Gastroesophageal sphincter (tissue), 4 donors: ENCODE measurements at regions not wholly inside any gene's neighbourhood (a gene's known extent, or its start where the extent isn't known, plus 50 kb on each side); places are given as distances from the start of the nearest gene placed in this dataset.

Experiments used
- ATAC-seq: fragments of 150-250 bp; one replicate; pipeline ENCODE4 v1.9.1; 2016; ENCODE audit warnings: mild to moderate bottlenecking, moderate library complexity
- H3K27ac ChIP-seq, 4 donors: fragments of 200-600 bp; sonication (generic) in 3 of 4; 1 replicate in 3 of 4; 2 replicates in 1 of 4; pipeline ENCODE4 v1.5.1; 2016 to 2019
- H3K27me3 ChIP-seq: fragments of 200-600 bp; sonication (generic); one replicate; pipeline ENCODE4 v1.5.1; 2019
- H3K36me3 ChIP-seq, 2 donors: fragments of 200-600 bp; sonication (generic); one replicate each; pipeline ENCODE4 v1.5.1; 2019; ENCODE audit warnings: control low read depth in 1 of 2
- H3K4me1 ChIP-seq, 3 donors: fragments of 200-600 bp; sonication (generic); 1 replicate in 2 of 3; 2 replicates in 1 of 3; pipeline ENCODE4 v1.5.1; 2016 to 2019; ENCODE audit warnings: control low read depth in 2 of 3
- H3K4me3 ChIP-seq, 2 donors: fragments of 200-600 bp; sonication (generic); one replicate each; pipeline ENCODE4 v1.5.1; 2019; ENCODE audit warnings: mild to moderate bottlenecking in 1 of 2, moderate library complexity in 1 of 2
- H3K9me3 ChIP-seq, 3 donors: fragments of 200-600 bp; sonication (generic); one replicate each; pipeline ENCODE4 v1.5.1; 2017 to 2019; ENCODE audit warnings: control low read depth in 2 of 3
- EP300 ChIP-seq: sonication (generic); formaldehyde crosslinking; IDR thresholded peaks from one replicate; pipeline ENCODE4 v1.6.1; 2017; ENCODE audit warnings: antibody characterized with exemption, mild to moderate bottlenecking
- POLR2A ChIP-seq, 2 donors: fragments of 450-650 bp; IDR thresholded peaks; one replicate each; pipeline ENCODE4 v1.6.1; 2017; ENCODE audit warnings: antibody characterized with exemption in 2 of 2, mild to moderate bottlenecking in 2 of 2, moderate library complexity in 1 of 2
- POLR2AphosphoS5 ChIP-seq: sonication (generic); formaldehyde crosslinking; IDR thresholded peaks from one replicate; pipeline ENCODE4 v1.6.1; 2017; ENCODE audit warnings: antibody characterized with exemption
- whole genome bisulfite sequencing, 2 donors: methylation state at CpG; one replicate each; pipeline ENCODE4 v1.1.5; 2018; ENCODE audit warnings: low coverage in 1 of 2; 5-methylcytosine and 5-hydroxymethylcytosine counted together
- TF ChIP-seq, protein P1 (sequence below), 4 experiments: fragments of 200-600 bp in 2 of 4; fragments of 450-650 bp in 2 of 4; sonication (generic) in 1 of 4; IDR thresholded peaks; one replicate each; pipeline ENCODE4 v1.5.1; 2017 to 2019; ENCODE audit warnings: antibody characterized with exemption in 4 of 4, mild to moderate bottlenecking in 2 of 4, moderate library complexity in 2 of 4

DNA sequence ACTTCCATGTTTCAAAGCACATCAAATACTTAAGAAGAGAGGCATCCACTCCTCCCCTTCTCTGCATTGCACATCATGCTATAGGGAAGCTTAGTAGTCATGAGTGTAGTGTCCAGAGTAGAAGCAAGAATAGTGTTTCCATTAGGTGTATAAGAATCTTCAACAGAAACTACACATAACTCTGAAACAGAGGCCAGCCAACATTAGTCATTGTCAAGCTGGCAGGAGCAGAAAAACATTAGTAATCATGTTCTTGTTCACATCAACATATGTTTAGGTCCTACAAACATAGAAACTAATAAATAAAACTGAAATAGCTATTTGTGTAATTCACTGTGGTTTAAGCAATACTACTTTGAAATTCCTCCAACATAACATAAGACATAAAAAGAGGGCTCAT lies 370.2 kb downstream of the PPP1R3A start:
- Histone ChIP-seq H3K4me1 (no peaks in the 10 kb centered on the region), H3K27ac (no peak overlapping the region), H3K27me3 (no peaks in the 10 kb centered on the region), H3K4me3 (no peak overlapping the region), H3K36me3 (no peaks in the 10 kb centered on the region), H3K9me3 (no peaks in the 10 kb centered on the region)
- no peak for ATAC-seq
- no peak for TF ChIP-seq POLR2A (IDR thresholded peaks at IDR 0.05)
- TF ChIP-seq EP300: no peak
- no peak for TF ChIP-seq POLR2AphosphoS5
- TF ChIP-seq, protein P1, sequence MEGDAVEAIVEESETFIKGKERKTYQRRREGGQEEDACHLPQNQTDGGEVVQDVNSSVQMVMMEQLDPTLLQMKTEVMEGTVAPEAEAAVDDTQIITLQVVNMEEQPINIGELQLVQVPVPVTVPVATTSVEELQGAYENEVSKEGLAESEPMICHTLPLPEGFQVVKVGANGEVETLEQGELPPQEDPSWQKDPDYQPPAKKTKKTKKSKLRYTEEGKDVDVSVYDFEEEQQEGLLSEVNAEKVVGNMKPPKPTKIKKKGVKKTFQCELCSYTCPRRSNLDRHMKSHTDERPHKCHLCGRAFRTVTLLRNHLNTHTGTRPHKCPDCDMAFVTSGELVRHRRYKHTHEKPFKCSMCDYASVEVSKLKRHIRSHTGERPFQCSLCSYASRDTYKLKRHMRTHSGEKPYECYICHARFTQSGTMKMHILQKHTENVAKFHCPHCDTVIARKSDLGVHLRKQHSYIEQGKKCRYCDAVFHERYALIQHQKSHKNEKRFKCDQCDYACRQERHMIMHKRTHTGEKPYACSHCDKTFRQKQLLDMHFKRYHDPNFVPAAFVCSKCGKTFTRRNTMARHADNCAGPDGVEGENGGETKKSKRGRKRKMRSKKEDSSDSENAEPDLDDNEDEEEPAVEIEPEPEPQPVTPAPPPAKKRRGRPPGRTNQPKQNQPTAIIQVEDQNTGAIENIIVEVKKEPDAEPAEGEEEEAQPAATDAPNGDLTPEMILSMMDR (IDR thresholded peaks at IDR 0.05): no peak

DNA sequence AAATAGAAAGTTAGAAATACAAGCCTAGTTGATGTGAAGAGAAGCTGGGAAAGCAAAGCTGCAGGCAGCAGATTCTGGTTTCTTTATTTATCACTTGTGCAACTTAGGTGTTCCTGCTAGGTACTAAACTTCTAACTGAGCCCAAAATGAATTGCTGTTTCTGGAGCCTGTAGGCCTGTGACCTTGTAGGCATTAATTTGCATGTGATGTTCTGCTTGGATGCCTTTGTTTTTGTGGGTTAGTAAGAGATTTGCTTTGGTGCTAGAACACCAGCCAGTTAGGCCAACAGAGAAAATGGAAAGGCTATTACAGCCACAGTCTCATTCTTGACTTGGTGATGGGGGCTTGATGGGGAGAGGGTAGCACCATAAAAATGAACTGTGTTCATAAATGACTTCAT lies 370.7 kb downstream of the PPP1R3A start:
- Histone ChIP-seq H3K9me3 (no peaks in the 10 kb centered on the region), H3K36me3 (no peaks in the 10 kb centered on the region), H3K27ac (no peak overlapping the region), H3K4me3 (no peak overlapping the region), H3K27me3 (no peaks in the 10 kb centered on the region), H3K4me1 (no peaks in the 10 kb centered on the region)
- TF ChIP-seq POLR2A (IDR thresholded peaks at IDR 0.05) (no peak), EP300 (no peak), POLR2AphosphoS5 (no peak)
- TF ChIP-seq, protein P1 (IDR thresholded peaks at IDR 0.05): no peak
- no peak for ATAC-seq

DNA sequence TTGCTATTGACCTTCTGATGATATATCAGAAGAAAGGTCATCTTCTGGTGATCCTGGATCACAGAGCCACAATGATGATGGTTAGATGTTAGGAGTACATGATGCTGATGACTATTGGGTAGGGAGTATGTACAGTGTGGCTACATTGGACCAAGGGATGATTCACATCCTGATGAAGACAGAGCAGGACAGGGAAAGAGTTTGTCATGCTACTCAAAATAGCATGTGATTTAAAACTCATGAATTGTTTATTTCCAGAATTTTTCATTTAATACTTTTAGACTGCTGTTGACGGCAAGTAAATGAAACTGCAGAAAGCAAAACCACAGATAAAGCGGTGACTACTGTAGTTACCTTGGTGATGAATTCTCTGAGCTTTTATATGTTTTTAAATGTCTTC lies 397.3 kb downstream of the PPP1R3A start:
- WGBS, 2 donors: 79 to 96% methylated on average over 2 of the region's 2 CpGs
- H3K4me3 ChIP-seq: no peak overlapping the region

DNA sequence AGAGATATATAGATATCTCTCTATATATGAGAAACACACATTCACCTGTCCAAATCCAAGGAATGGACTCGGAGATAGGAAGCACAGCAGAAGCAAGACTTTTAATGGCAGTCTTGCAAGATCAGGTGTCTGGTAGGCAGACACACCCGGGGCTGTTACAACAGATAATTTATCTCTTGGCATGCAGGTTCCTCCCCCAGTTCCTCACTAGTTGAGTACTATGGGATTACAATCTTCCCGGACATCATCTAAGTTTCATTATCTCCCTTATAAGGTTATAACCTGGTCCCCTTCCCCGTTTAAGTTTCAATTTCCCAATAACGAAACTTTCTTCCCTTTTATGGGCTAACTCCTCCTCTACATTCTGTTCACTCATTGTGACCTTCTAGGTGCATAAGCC lies 399.3 kb downstream of the PPP1R3A start:
- no peaks in the 10 kb centered on the region for H3K36me3 ChIP-seq
- H3K9me3 ChIP-seq: peaks cover 0 to 6% (median 0%) of the 10 kb centered on the region in 3 donors
- H3K27me3 ChIP-seq: no peaks in the 10 kb centered on the region
- no peak overlapping the region for H3K27ac ChIP-seq
- ATAC-seq: no peak
- no peaks in the 10 kb centered on the region for H3K4me1 ChIP-seq
- TF ChIP-seq POLR2A (IDR thresholded peaks at IDR 0.05) (no peak), POLR2AphosphoS5 (no peak), EP300 (no peak)
- TF ChIP-seq, protein P1 (IDR thresholded peaks at IDR 0.05): no peak
- no peak overlapping the region for H3K4me3 ChIP-seq
- WGBS, 2 donors: 71 to 86% methylated on average over 3 to 5 of the region's 5 CpGs

More for the DNA sequence above, 397.3 kb downstream of the PPP1R3A start:
- Histone ChIP-seq H3K4me1 (no peaks in the 10 kb centered on the region), H3K27ac (no peak overlapping the region), H3K9me3 (no peaks in the 10 kb centered on the region), H3K27me3 (no peaks in the 10 kb centered on the region), H3K36me3 (no peaks in the 10 kb centered on the region)
- TF ChIP-seq POLR2AphosphoS5 (no peak), POLR2A (IDR thresholded peaks at IDR 0.05) (no peak), EP300 (no peak)
- TF ChIP-seq, protein P1 (IDR thresholded peaks at IDR 0.05): no peak
- no peak for ATAC-seq

DNA sequence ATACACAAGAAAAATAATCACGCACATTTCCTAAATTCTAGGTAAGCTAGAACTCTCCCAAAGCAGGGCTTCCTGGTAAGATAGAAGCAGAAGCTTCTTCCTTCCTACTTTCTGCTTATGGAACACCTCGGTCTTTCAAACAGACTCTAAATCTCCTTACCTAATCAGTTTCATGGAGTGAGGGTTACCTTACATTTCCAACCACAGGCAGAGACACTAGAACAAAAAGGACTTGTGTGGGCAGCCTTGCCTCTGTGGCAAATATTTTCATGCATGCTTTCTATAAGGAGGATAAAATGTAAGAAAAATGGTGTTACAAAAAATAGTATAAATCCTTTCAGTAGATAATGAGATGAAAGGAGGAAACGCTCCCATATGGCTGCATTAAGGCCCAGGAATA lies 386.3 kb upstream of the SMIM30 start:
- H3K9me3 ChIP-seq: no peaks in the 10 kb centered on the region
- no peak for ATAC-seq
- no peaks in the 10 kb centered on the region for H3K27me3 ChIP-seq
- TF ChIP-seq POLR2AphosphoS5: no peak
- no peak for TF ChIP-seq POLR2A (IDR thresholded peaks at IDR 0.05)
- no peak for TF ChIP-seq EP300
- TF ChIP-seq, protein P1 (IDR thresholded peaks at IDR 0.05): no peak
- no peak overlapping the region for H3K27ac ChIP-seq
- H3K4me1 ChIP-seq: no peaks in the 10 kb centered on the region
- 82 to 83% methylated on average over 2 to 3 of the region's 3 CpGs for whole genome bisulfite sequencing, 2 donors
- H3K36me3 ChIP-seq: no peaks in the 10 kb centered on the region
- H3K4me3 ChIP-seq: no peak overlapping the region
